Right lobe of liver (tissue), 6 donors: ENCODE measurements at regions not wholly inside any gene's neighbourhood (a gene's known extent, or its start where the extent isn't known, plus 50 kb on each side); places are given as distances from the start of the nearest gene placed in this dataset.

ENCODE experiments used
- ATAC-seq, 4 donors: fragments of 200-7000 bp; cut with Tn5 transposase; one replicate each; pipeline ENCODE4 v1.9.1; 2020; ENCODE audit warnings: mild to moderate bottlenecking in 4 of 4, moderate library complexity in 4 of 4
- DNase-seq, 3 donors: peaks; one replicate each; pipeline ENCODE4 v3.0.0-alpha.2; 2020
- H3K27ac ChIP-seq, 3 donors: fragments of 200-600 bp; one replicate each; pipeline ENCODE4 v1.8.0; 2022
- H3K27me3 ChIP-seq, 2 donors: fragments of 200-600 bp; one replicate each; pipeline ENCODE4 v1.8.0; 2022
- H3K36me3 ChIP-seq, 4 donors: fragments of 200-600 bp; sonication (generic) in 1 of 4; one replicate each; pipeline versions ENCODE4 v1.5.1 to v1.8.0; 2017 to 2022; ENCODE audit warnings: control low read depth in 1 of 4
- H3K4me1 ChIP-seq, 4 donors: fragments of 200-600 bp; sonication (generic) in 1 of 4; one replicate each; pipeline versions ENCODE4 v1.5.1 to v1.8.0; 2017 to 2022; ENCODE audit warnings: control low read depth in 1 of 4
- H3K4me3 ChIP-seq, 3 donors: fragments of 200-600 bp; one replicate each; pipeline ENCODE4 v1.8.0; 2022
- H3K9me3 ChIP-seq, 4 donors: fragments of 200-600 bp; sonication (generic) in 1 of 4; one replicate each; pipeline versions ENCODE4 v1.5.1 to v1.8.0; 2017 to 2022; ENCODE audit warnings: control low read depth in 1 of 4
- POLR2A ChIP-seq: fragments of 450-650 bp; IDR thresholded peaks from one replicate; pipeline ENCODE4 v1.6.1; 2017; ENCODE audit warnings: antibody characterized with exemption, mild to moderate bottlenecking
- WGBS: methylation state at CpG from one replicate; pipeline ENCODE4 v1.1.6; 2018; ENCODE audit warnings: low coverage, low lambda C conversion rate; ENCODE audit not compliant: insufficient coverage; ENCODE audit errors: missing lambda C conversion rate; 5-methylcytosine and 5-hydroxymethylcytosine counted together
- intact Hi-C, 2 donors: fragments of 100-400 bp; cut with DNase I; formaldehyde crosslinking; loops; one replicate each; pipeline versions ENCODE4 v1.11.2 to v1.14.1; 2022
- TF ChIP-seq, protein P1 (sequence below), 4 donors: fragments of 200-600 bp in 3 of 4; fragments of 450-650 bp in 1 of 4; IDR thresholded peaks; one replicate each; pipeline versions ENCODE4 v1.5.1 to v1.8.0; 2016 to 2022; ENCODE audit warnings: antibody characterized with exemption in 4 of 4, mild to moderate bottlenecking in 2 of 4
- donor health status: DM: no; HTN: yes; CAD: no.
- donor health status: DM: no; HTN: no; CAD: no.
- donor health status: DM: no; HTN: no; CAD: no.
- donor health status: DM: no; HTN: yes; CAD: no.
- donor health status: DM: no; HTN: yes; CAD: no.

DNA sequence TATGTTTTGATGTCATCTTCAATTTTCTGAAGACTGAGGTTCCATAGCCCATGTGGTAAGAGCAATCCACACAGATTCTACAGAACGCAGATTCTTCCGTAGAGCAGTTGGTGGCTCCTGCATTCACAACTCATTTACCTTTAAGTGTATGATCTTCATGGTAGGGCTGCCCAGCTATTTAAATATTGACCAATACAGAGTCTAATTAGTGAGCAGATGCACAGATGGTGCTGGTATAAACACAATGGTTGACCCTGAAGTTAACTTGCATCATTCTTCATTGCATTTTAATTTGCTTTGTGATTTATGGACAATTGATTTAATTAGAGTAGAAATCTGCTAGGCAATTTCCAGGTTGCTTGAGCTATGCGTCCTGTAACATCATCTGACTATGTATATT lies 269.2 kb downstream of the SQOR start:
- no peak for TF ChIP-seq POLR2A
- TF ChIP-seq, protein P1, sequence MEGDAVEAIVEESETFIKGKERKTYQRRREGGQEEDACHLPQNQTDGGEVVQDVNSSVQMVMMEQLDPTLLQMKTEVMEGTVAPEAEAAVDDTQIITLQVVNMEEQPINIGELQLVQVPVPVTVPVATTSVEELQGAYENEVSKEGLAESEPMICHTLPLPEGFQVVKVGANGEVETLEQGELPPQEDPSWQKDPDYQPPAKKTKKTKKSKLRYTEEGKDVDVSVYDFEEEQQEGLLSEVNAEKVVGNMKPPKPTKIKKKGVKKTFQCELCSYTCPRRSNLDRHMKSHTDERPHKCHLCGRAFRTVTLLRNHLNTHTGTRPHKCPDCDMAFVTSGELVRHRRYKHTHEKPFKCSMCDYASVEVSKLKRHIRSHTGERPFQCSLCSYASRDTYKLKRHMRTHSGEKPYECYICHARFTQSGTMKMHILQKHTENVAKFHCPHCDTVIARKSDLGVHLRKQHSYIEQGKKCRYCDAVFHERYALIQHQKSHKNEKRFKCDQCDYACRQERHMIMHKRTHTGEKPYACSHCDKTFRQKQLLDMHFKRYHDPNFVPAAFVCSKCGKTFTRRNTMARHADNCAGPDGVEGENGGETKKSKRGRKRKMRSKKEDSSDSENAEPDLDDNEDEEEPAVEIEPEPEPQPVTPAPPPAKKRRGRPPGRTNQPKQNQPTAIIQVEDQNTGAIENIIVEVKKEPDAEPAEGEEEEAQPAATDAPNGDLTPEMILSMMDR (IDR thresholded peaks at IDR 0.05) = no peak
- DNase-seq = no peak
- WGBS = 66% methylated on average over 3 of the region's 3 CpGs

DNA sequence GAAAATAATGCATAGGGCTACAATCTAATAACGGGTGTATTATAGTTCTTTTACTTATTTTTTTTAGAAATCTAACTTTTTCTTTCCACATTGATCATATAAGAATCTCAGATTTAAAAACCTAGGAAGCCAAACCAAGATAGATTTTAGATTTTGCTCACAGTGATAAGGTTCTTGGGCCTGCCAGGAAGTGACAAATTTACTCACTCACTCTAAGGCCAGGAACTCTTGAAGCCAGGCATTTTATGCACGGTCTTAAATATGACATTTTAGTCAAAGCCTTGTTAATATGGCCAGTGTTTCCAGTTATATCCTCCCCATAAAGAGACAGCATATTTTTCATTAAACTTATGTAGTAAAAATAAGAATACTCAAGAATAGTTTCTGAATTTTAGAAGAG lies 271.4 kb downstream of the SQOR start:
- no peaks in the 10 kb centered on the region for H3K27me3 ChIP-seq
- ATAC-seq (no peak), DNase-seq (no peak)
- no peak overlapping the region for H3K4me3 ChIP-seq
- H3K9me3 ChIP-seq = no peaks in the 10 kb centered on the region
- no peaks in the 10 kb centered on the region for H3K4me1 ChIP-seq
- TF ChIP-seq, protein P1 (IDR thresholded peaks at IDR 0.05) = no peak
- no peak for TF ChIP-seq POLR2A
- 25% methylated on average over 2 of the region's 2 CpGs for WGBS
- no peaks in the 10 kb centered on the region for H3K36me3 ChIP-seq
- intact Hi-C loops = no loop called here
- H3K27ac ChIP-seq = no peak overlapping the region

More for the DNA sequence above, 269.2 kb downstream of the SQOR start:
- Histone ChIP-seq H3K4me3 (no peak overlapping the region), H3K36me3 (no peaks in the 10 kb centered on the region), H3K9me3 (no peaks in the 10 kb centered on the region), H3K4me1 (no peaks in the 10 kb centered on the region), H3K27ac (no peak overlapping the region), H3K27me3 (no peaks in the 10 kb centered on the region)
- intact Hi-C loops = no loop called here
- no peak for ATAC-seq

DNA sequence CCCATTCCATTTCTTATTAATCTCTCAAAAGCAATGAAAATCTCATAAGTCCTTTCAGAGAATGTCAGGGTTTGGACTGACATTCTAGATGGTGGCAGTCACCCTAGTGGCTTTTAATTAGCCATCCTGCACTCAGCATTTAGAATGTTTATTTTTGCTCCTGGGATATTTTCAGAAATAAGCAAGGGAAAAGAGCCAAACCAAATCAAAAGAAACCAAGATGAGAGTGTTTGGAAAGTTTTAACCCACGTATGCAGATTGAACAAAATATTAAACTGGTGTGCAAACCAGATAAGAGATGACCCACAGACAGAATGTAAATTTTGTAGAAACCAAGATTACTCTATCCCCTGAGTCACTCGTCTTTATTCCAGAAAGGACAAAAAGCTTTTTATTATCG lies 275.8 kb downstream of the SQOR start:
- no peak for ATAC-seq
- TF ChIP-seq POLR2A = no peak
- TF ChIP-seq, protein P1 (IDR thresholded peaks at IDR 0.05) = no peak
- Histone ChIP-seq H3K4me3 (no peak overlapping the region), H3K27me3 (no peaks in the 10 kb centered on the region), H3K4me1 (no peaks in the 10 kb centered on the region), H3K36me3 (no peaks in the 10 kb centered on the region), H3K27ac (no peak overlapping the region), H3K9me3 (no peaks in the 10 kb centered on the region)
- no peak for DNase-seq
- intact Hi-C loops = no loop called here
- 25% methylated on average over 3 of the region's 3 CpGs for WGBS

DNA sequence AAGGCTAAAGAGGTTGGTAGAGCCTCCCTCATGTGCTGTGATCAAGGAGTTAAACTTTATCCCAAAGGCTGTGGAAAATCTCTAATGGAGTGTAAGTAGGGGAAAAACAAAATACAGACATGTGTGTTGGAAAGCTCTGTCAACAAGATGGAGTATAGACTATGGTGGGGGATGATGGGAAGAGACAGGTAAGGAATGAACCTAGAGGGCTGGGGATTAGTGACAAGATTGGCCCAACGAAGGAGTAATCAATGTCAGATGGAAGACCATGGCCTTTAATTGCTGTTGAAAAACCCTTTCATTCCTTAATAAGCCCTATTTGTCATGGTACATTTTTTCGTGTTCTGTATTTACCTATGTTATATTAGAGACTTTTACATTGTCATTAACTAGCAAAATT lies 278.6 kb downstream of the SQOR start:
- Histone ChIP-seq H3K36me3 (no peaks in the 10 kb centered on the region), H3K4me1 (no peaks in the 10 kb centered on the region), H3K4me3 (no peak overlapping the region), H3K9me3 (no peaks in the 10 kb centered on the region), H3K27me3 (no peaks in the 10 kb centered on the region), H3K27ac (no peak overlapping the region)
- TF ChIP-seq POLR2A = no peak
- TF ChIP-seq, protein P1 (IDR thresholded peaks at IDR 0.05) = no peak
- DNase-seq = no peak
- no peak for ATAC-seq
- intact Hi-C loops = no loop called here
- WGBS = 55% methylated on average over 2 of the region's 2 CpGs

DNA sequence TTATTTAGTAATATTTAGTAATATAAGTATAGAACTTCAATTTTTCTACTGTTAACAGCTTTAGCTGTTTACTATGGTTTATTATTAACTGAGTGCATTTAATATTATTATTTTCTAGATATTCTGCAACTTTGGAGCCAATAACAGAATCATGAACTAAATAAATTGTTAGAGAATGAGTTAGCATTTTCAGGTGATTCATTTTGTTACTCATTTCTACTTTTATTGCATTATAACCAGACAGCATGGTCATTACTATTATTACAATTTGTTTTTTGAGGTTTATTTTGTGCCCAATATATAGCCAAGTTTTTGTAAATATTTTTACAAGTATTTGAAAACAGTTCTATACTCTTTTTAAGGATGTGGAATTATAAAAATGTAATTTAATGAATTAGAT lies 279.6 kb downstream of the SQOR start:
- H3K4me3 ChIP-seq = no peak overlapping the region
- no peaks in the 10 kb centered on the region for H3K4me1 ChIP-seq
- no peaks in the 10 kb centered on the region for H3K36me3 ChIP-seq
- ATAC-seq (no peak), DNase-seq (no peak)
- intact Hi-C loops = no loop called here
- no peak overlapping the region for H3K27ac ChIP-seq
- no peaks in the 10 kb centered on the region for H3K9me3 ChIP-seq
- TF ChIP-seq, protein P1 (IDR thresholded peaks at IDR 0.05) = no peak
- TF ChIP-seq POLR2A = no peak
- H3K27me3 ChIP-seq = no peaks in the 10 kb centered on the region
